MV-4-11 (cell line): ENCODE measurements at regions not wholly inside any gene's neighbourhood (a gene's known extent, or its start where the extent isn't known, plus 50 kb on each side); places are given as distances from the start of the nearest gene placed in this dataset.

Experiments used
- DNase-seq: peaks from one replicate; lab custom pipeline; 2025; lab: John Stamatoyannopoulos, UW

- DNase-seq, result no peak
Observed at GRCh38 chr3:110811050-110811449, 260.6 kb upstream of the NECTIN3 start.

GRCh38 chr3:110813541-110813940 is 258.1 kb upstream of the NECTIN3 start:
- DNase-seq, result no peak

- DNase-seq, result peak; percentile 97
Observed at GRCh38 chr3:110814170-110815007, 257.2 kb upstream of the NECTIN3 start.

- DNase-seq, result peak; percentile 38
Observed at GRCh38 chr3:110815008-110815583, 256.5 kb upstream of the NECTIN3 start.

GRCh38 chr3:110816008-110816407 is 255.6 kb upstream of the NECTIN3 start:
- DNase-seq, result no peak

- no peak for DNase-seq
Observed at GRCh38 chr3:110821586-110821985, 250.0 kb upstream of the NECTIN3 start.

- DNase-seq, result no peak
Observed at GRCh38 chr3:110822971-110823370, 248.6 kb upstream of the NECTIN3 start.

- DNase-seq, result no peak
Observed at GRCh38 chr3:110846971-110847370, 224.6 kb upstream of the NECTIN3 start.

- DNase-seq, result no peak
Observed at GRCh38 chr3:110849064-110849463, 222.6 kb upstream of the NECTIN3 start.

- DNase-seq, result no peak
Observed at GRCh38 chr3:110851736-110852135, 219.9 kb upstream of the NECTIN3 start.

GRCh38 chr3:110855207-110855606 is 216.4 kb upstream of the NECTIN3 start:
- DNase-seq, result no peak

- DNase-seq, result no peak
Observed at GRCh38 chr3:110856916-110857315, 214.7 kb upstream of the NECTIN3 start.

GRCh38 chr3:110858549-110858948 is 213.1 kb upstream of the NECTIN3 start:
- no peak for DNase-seq

- no peak for DNase-seq
Observed at GRCh38 chr3:110859336-110859735, 212.3 kb upstream of the NECTIN3 start.

- no peak for DNase-seq
Observed at GRCh38 chr3:110859993-110860392, 211.6 kb upstream of the NECTIN3 start.

- no peak for DNase-seq
Observed at GRCh38 chr3:110865934-110866333, 205.7 kb upstream of the NECTIN3 start.

GRCh38 chr3:110868106-110868505 is 203.5 kb upstream of the NECTIN3 start:
- DNase-seq, result no peak

GRCh38 chr3:110869736-110870135 is 201.9 kb upstream of the NECTIN3 start:
- no peak for DNase-seq

GRCh38 chr3:110871869-110872268 is 199.7 kb upstream of the NECTIN3 start:
- DNase-seq, result no peak

- no peak for DNase-seq
Observed at GRCh38 chr3:110878692-110879091, 192.9 kb upstream of the NECTIN3 start.

- DNase-seq, result no peak
Observed at GRCh38 chr3:110881069-110881468, 190.5 kb upstream of the NECTIN3 start.

GRCh38 chr3:110886222-110886893 is 185.3 kb upstream of the NECTIN3 start:
- no peak for DNase-seq

- DNase-seq, result no peak
Observed at GRCh38 chr3:110887176-110887575, 184.4 kb upstream of the NECTIN3 start.
